ENCODE measurements at regions not wholly inside any gene's neighbourhood (a gene's known extent, or its start where the extent isn't known, plus 50 kb on each side); places are given as distances from the start of the nearest gene placed in this dataset.
"Not testable (repeated sequence)": the region's sequence is repeated elsewhere in the genome, so short reads cannot be mapped to it uniquely, and the experiment has no call there.

GRCh38 chr4:72213763-72214162, 182.0 kb downstream of the NPFFR2 start:
- FAIRE-seq; H3K4me3 ChIP-seq; H3K79me2 ChIP-seq (ENCODE audit: control insufficient read depth, insufficient read depth, low read length); CTCF ChIA-PET (ENCODE audit: low intra/inter-chr PET ratio); H3K36me3 ChIP-seq (ENCODE audit: control insufficient read depth, insufficient read depth, low read length); in situ Hi-C loops (cut with MboI); H3K27me3 ChIP-seq (ENCODE audit: control insufficient read depth in 2 of 2, insufficient read depth in 2 of 2, low read length in 2 of 2); ATAC-seq; H3K27ac ChIP-seq (ENCODE audit: extremely low read depth, low read depth, low read length); BruUV-seq (replicated peaks); H3K9me3 ChIP-seq (replicated peaks; ENCODE audit: control insufficient read depth, insufficient read depth, low read depth, low read length); H3K9ac ChIP-seq (ENCODE audit: insufficient read depth in 1 of 2, low read depth in 2 of 2, low read length in 2 of 2); DNase-seq (ENCODE audit: extremely low read depth in 1 of 4, low spot score in 3 of 4); H3K4me2 ChIP-seq (ENCODE audit: insufficient read depth, low read length); intact Hi-C loops (cut with micrococcal nuclease); H3K4me1 ChIP-seq (replicated peaks in 1 of 2; ENCODE audit: control insufficient read depth in 2 of 2, insufficient read depth in 2 of 2, low read length in 2 of 2); H2AFZ ChIP-seq (ENCODE audit: low read depth, low read length); POLR2A ChIA-PET; H3K9me1 ChIP-seq (ENCODE audit: control insufficient read depth, insufficient read depth, low read length); H4K20me1 ChIP-seq (replicated peaks; ENCODE audit: control insufficient read depth, insufficient read depth, low read length): not testable (repeated sequence)
- 2% methylated on average over 5 of the region's 5 CpGs for WGBS (ENCODE audit: insufficient coverage, low coverage, missing lambda C conversion rate)
- peak; percentile 92 for TF ChIP-seq ZNF766 (CRISPR knock-in tag; conservative IDR thresholded peaks at IDR 0.05)

DNA sequence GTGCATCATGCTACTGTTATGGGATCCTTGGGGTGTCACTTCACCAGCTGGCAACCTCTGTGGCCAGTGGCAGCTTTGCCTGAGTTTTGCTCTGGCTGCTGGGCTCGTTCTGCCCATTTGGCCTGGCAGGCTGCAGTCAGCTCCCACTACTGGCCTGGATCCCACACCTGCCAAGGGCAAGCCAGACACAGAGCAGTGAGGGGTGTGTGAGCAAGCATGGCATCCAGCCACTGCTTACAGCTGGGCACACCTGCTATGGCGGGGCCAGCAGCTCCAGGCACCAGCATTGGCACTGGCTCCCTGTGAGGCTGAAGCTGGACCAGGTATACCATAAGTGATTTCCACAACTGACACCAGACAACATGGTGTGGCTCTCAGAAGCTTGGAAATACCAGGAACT, 183.4 kb downstream of the NPFFR2 start:
- WGBS (ENCODE audit: insufficient coverage, low coverage, missing lambda C conversion rate): 0% methylated on average over 2 of the region's 2 CpGs
- Histone ChIP-seq H3K36me3 (ENCODE audit: control insufficient read depth, insufficient read depth, low read length) (no peaks in the 10 kb centered on the region), H3K9me1 (ENCODE audit: control insufficient read depth, insufficient read depth, low read length) (no peaks in the 10 kb centered on the region), H2AFZ (ENCODE audit: low read depth, low read length) (no peak overlapping the region), H3K27me3 (ENCODE audit: control insufficient read depth in 2 of 2, insufficient read depth in 2 of 2, low read length in 2 of 2) (no peaks in the 10 kb centered on the region), H3K9ac (ENCODE audit: insufficient read depth in 1 of 2, low read depth in 2 of 2, low read length in 2 of 2) (no peak overlapping the region), H3K9me3 (replicated peaks; ENCODE audit: control insufficient read depth, insufficient read depth, low read depth, low read length) (no peaks in the 10 kb centered on the region), H3K4me1 (replicated peaks in 1 of 2; ENCODE audit: control insufficient read depth in 2 of 2, insufficient read depth in 2 of 2, low read length in 2 of 2) (no peaks in the 10 kb centered on the region), H3K27ac (ENCODE audit: extremely low read depth, low read depth, low read length) (no peak overlapping the region), H4K20me1 (replicated peaks; ENCODE audit: control insufficient read depth, insufficient read depth, low read length) (no peaks in the 10 kb centered on the region), H3K79me2 (ENCODE audit: control insufficient read depth, insufficient read depth, low read length) (no peaks in the 10 kb centered on the region), H3K4me2 (ENCODE audit: insufficient read depth, low read length) (no peak overlapping the region), H3K4me3 (no peak overlapping the region)
- no peak for DNase-seq (ENCODE audit: extremely low read depth in 1 of 4, low spot score in 3 of 4)
- TF ChIP-seq ZNF699 (CRISPR knock-in tag; IDR thresholded peaks at IDR 0.05; ENCODE audit: insufficient replicate concordance): no peak
- TF ChIP-seq, protein P1, sequence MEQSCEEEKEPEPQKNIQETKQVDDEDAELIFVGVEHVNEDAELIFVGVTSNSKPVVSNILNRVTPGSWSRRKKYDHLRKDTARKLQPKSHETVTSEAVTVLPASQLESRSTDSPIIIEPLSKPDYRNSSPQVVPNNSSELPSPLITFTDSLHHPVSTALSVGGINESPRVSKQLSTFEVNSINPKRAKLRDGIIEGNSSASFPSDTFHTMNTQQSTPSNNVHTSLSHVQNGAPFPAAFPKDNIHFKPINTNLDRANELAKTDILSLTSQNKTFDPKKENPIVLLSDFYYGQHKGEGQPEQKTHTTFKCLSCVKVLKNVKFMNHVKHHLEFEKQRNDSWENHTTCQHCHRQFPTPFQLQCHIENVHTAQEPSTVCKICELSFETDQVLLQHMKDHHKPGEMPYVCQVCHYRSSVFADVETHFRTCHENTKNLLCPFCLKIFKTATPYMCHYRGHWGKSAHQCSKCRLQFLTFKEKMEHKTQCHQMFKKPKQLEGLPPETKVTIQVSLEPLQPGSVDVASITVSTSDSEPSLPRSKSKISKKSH (CRISPR knock-in tag; IDR thresholded peaks at IDR 0.05): no peak
- no peak for TF ChIP-seq YY1 (IDR thresholded peaks at IDR 0.05; ENCODE audit: borderline replicate concordance in 1 of 3, control insufficient read depth in 1 of 3, extremely low read depth in 1 of 3, insufficient read depth in 3 of 3, insufficient read length in 1 of 3, insufficient replicate concordance in 2 of 3, low read depth in 1 of 3, low read length in 2 of 3)
- TF ChIP-seq ZNF586 (CRISPR knock-in tag; conservative IDR thresholded peaks at IDR 0.05): no peak
- no peak for TF ChIP-seq MEF2D (tag; conservative IDR thresholded peaks at IDR 0.05; ENCODE audit: low read depth)
- TF ChIP-seq FUS (optimal IDR thresholded peaks at IDR 0.05; ENCODE audit: low read depth, low read length): no peak
- ATAC-seq: no peak
- FAIRE-seq: no peak
- in situ Hi-C loops (cut with MboI): no loop called here
- intact Hi-C loops (cut with micrococcal nuclease): no loop called here
- POLR2A ChIA-PET: no interaction called here
- no TSS peak for BruUV-seq (replicated peaks)
- CTCF ChIA-PET (ENCODE audit: low intra/inter-chr PET ratio): no interaction called here

Measured in K562 (cell line).